Liver (tissue), 1 donor: ENCODE measurements at regions not wholly inside any gene's neighbourhood (a gene's known extent, or its start where the extent isn't known, plus 50 kb on each side); places are given as distances from the start of the nearest gene placed in this dataset. TPM values are rescaled to one million over a fixed set of nuclear protein-coding genes. Genes with fewer than 3 reads are reported as not detected.

Experiments used
- small RNA-seq: library from RNA; depleted of rRNA; stranded (forward); fragments of <200 nt; gene quantifications from one replicate; pipeline ENCODE3, GENCODE V24; 2014

Small RNAs in the stretch of these regions (small RNA-seq; reads per million reads assigned to genes)
- gene COX6CP16 (not detected), gene MIR5093 (not detected)
